IMR-90 (cell line): ENCODE measurements at regions not wholly inside any gene's neighbourhood (a gene's known extent, or its start where the extent isn't known, plus 50 kb on each side); places are given as distances from the start of the nearest gene placed in this dataset.

Source experiments
- POLR2A ChIP-seq: IDR thresholded peaks from 2 replicates; pipeline ENCODE4 v1.6.1; 2012; ENCODE audit warnings: mild to moderate bottlenecking, low read depth, low read length
- TF ChIP-seq, protein P1 (sequence below): conservative IDR thresholded peaks from 2 replicates; pipeline ENCODE4 v1.5.1; 2012; ENCODE audit warnings: mild to moderate bottlenecking, low read depth, low read length, improper control_type of control experiment

DNA sequence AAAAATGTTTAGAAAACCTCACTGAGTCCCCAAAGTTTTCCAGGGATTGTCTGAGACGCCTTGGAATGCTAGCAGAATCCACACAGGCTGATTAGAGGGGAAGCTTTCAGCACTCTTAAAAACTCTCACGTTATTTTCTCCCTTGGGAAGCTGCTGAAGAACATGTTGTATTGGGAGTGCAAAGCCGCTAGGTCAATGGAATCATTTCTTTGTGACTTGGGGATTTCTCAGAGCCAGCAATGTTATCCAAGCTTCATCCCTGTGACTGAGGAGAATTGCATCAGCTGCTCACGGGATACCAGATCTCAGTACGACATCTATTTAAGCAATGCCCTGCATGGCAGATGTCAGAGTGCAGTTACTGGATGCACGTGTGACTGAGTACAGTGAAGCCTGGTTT lies 426.4 kb upstream of the MPDZ start:
- TF ChIP-seq, protein P1, sequence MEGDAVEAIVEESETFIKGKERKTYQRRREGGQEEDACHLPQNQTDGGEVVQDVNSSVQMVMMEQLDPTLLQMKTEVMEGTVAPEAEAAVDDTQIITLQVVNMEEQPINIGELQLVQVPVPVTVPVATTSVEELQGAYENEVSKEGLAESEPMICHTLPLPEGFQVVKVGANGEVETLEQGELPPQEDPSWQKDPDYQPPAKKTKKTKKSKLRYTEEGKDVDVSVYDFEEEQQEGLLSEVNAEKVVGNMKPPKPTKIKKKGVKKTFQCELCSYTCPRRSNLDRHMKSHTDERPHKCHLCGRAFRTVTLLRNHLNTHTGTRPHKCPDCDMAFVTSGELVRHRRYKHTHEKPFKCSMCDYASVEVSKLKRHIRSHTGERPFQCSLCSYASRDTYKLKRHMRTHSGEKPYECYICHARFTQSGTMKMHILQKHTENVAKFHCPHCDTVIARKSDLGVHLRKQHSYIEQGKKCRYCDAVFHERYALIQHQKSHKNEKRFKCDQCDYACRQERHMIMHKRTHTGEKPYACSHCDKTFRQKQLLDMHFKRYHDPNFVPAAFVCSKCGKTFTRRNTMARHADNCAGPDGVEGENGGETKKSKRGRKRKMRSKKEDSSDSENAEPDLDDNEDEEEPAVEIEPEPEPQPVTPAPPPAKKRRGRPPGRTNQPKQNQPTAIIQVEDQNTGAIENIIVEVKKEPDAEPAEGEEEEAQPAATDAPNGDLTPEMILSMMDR, result no peak
- no peak for TF ChIP-seq POLR2A
